CD4-positive, alpha-beta T cell (primary cell): ENCODE measurements at regions not wholly inside any gene's neighbourhood (a gene's known extent, or its start where the extent isn't known, plus 50 kb on each side); places are given as distances from the start of the nearest gene placed in this dataset.
A peak's percentile ranks its signal among the peaks of the same experiment; 100 is the strongest.
"Not testable (repeated sequence)": the region's sequence is repeated elsewhere in the genome, so short reads cannot be mapped to it uniquely, and the experiment has no call there.

ENCODE experiments used
- ATAC-seq: fragments of 200-7000 bp; cut with Tn5 transposase; one replicate; pipeline ENCODE4 v1.10.0; 2022; ENCODE audit warnings: mild to moderate bottlenecking; ENCODE audit not compliant: poor library complexity
- CTCF ChIA-PET: fragments of 350-600 bp; sonication (Branson Sonifier 250); formaldehyde crosslinking; loops from one replicate; lab custom pipeline; 2021; ENCODE audit warnings: antibody characterized with exemption, inconsistent platforms; lab: Charles Lee
- POLR2A ChIA-PET: fragments of 350-600 bp; sonication (Branson Sonifier 250); formaldehyde crosslinking; loops from one replicate; lab custom pipeline; 2021; ENCODE audit warnings: antibody characterized with exemption, inconsistent platforms; lab: Charles Lee
- DNase-seq, 14 experiments: peaks; one replicate each; pipeline ENCODE4 v3.0.0-alpha.2; 2013 to 2020; ENCODE audit warnings: mixed read lengths in 2 of 14
- H3K27ac ChIP-seq, 2 donors: one replicate each; pipeline versions ENCODE4 v1.5.1 to v1.7.0; 2013; ENCODE audit warnings: low read length in 2 of 2, low read depth in 1 of 2, mild to moderate bottlenecking in 1 of 2
- H3K27me3 ChIP-seq, 2 experiments: 1 replicate in 1 of 2; 2 replicates in 1 of 2; pipeline versions ENCODE4 v1.6.1 to v1.7.0; 2013; ENCODE audit warnings: low read length in 2 of 2, control low read depth in 1 of 2, mild to moderate bottlenecking in 1 of 2, moderate library complexity in 1 of 2; ENCODE audit not compliant: insufficient read depth in 2 of 2, control insufficient read depth in 1 of 2
- H3K36me3 ChIP-seq: one replicate; pipeline ENCODE4 v1.6.1; 2013; ENCODE audit warnings: low read length, control low read depth; ENCODE audit not compliant: insufficient read depth
- H3K4me1 ChIP-seq: one replicate; pipeline ENCODE4 v1.6.1; 2013; ENCODE audit warnings: low read length, control low read depth; ENCODE audit not compliant: insufficient read depth
- H3K4me3 ChIP-seq: one replicate; pipeline ENCODE4 v1.5.1; 2013; ENCODE audit warnings: mild to moderate bottlenecking, low read length, moderate library complexity
- H3K9me3 ChIP-seq, 2 experiments: 1 replicate in 1 of 2; 2 replicates in 1 of 2; pipeline versions ENCODE4 v1.6.1 to v1.7.0; 2013; ENCODE audit warnings: low read length in 2 of 2, mild to moderate bottlenecking in 2 of 2, control low read depth in 1 of 2, moderate library complexity in 1 of 2; ENCODE audit not compliant: control insufficient read depth in 1 of 2, insufficient read depth in 1 of 2
- H3K27ac Mint-ChIP-seq: one replicate; pipeline ENCODE4 v1.8.0; 2020; ENCODE audit warnings: mixed read lengths
- H3K27me3 Mint-ChIP-seq: one replicate; pipeline ENCODE4 v1.8.0; 2021; ENCODE audit warnings: mixed read lengths
- H3K36me3 Mint-ChIP-seq: one replicate; pipeline ENCODE4 v1.8.0; 2021; ENCODE audit warnings: low read depth, mixed read lengths
- H3K4me1 Mint-ChIP-seq: one replicate; pipeline ENCODE4 v1.8.0; 2021; ENCODE audit warnings: low read depth, mixed read lengths
- H3K4me3 Mint-ChIP-seq: one replicate; pipeline ENCODE4 v1.8.0; 2020; ENCODE audit warnings: mild to moderate bottlenecking, mixed read lengths
- H3K9me3 Mint-ChIP-seq: one replicate; pipeline ENCODE4 v1.8.0; 2020; ENCODE audit warnings: mixed read lengths
- CTCF ChIP-seq: fragments of 200-600 bp; IDR thresholded peaks from one replicate; pipeline ENCODE4 v1.8.0; 2022; ENCODE audit warnings: antibody characterized with exemption, mild to moderate bottlenecking
- intact Hi-C, 2 experiments: fragments of 100-400 bp; cut with DNase I in 1 of 2; cut with micrococcal nuclease in 1 of 2; formaldehyde crosslinking; loops; one replicate each; pipeline versions ENCODE4 v1.15.1 to v1.9.0; 2023 to 2025; cut with DNase I, micrococcal nuclease

- ChIA-PET CTCF (no interaction called here), POLR2A (interaction anchor here (1.1 kb wide), 1 partner anchor 47 kb away, joined by 3 read pairs; no protein-coding TSS in a partner anchor)
- H3K4me3 ChIP-seq, result no peak overlapping the region
- intact Hi-C loops, result no loop called here
- no peaks in the 10 kb centered on the region for H3K9me3 ChIP-seq
- Mint-ChIP-seq H3K36me3 (no peaks in the 10 kb centered on the region), H3K4me1 (peaks cover 7% of the 10 kb centered on the region), H3K27ac (peak overlapping the region; percentile 1), H3K27me3 (no peaks in the 10 kb centered on the region), H3K9me3 (no peaks in the 10 kb centered on the region), H3K4me3 (no peak overlapping the region)
- peak in 4 of 14 experiments; percentile 11 to 48 (median 21) for DNase-seq
- H3K27ac ChIP-seq, result no peak overlapping the region
- H3K27me3 ChIP-seq, result no peaks in the 10 kb centered on the region
- peaks cover 7% of the 10 kb centered on the region for H3K4me1 ChIP-seq
- peak; percentile 69 for ATAC-seq
- H3K36me3 ChIP-seq, result no peaks in the 10 kb centered on the region
- no peak for TF ChIP-seq CTCF
Measured at GRCh38 chr7:65798111-65799075, 74.5 kb upstream of the VKORC1L1 start.

- POLR2A ChIA-PET, H3K4me1 ChIP-seq, CTCF ChIA-PET, H3K4me1 Mint-ChIP-seq, H3K9me3 Mint-ChIP-seq, H3K36me3 Mint-ChIP-seq, H3K27ac ChIP-seq, H3K9me3 ChIP-seq, H3K4me3 ChIP-seq, H3K36me3 ChIP-seq, H3K27ac Mint-ChIP-seq, ATAC-seq, H3K27me3 ChIP-seq, H3K27me3 Mint-ChIP-seq, intact Hi-C loops, H3K4me3 Mint-ChIP-seq, DNase-seq: not testable (repeated sequence)
Measured at GRCh38 chr7:65800191-65800590, 72.7 kb upstream of the VKORC1L1 start.

GRCh38 chr7:65800890-65801341 is 72.0 kb upstream of the VKORC1L1 start:
- peaks cover 7% of the 10 kb centered on the region for H3K4me1 Mint-ChIP-seq
- no peak overlapping the region for H3K4me3 Mint-ChIP-seq
- no peaks in the 10 kb centered on the region for H3K27me3 ChIP-seq
- POLR2A ChIA-PET, result no interaction called here
- TF ChIP-seq CTCF, result no peak
- DNase-seq, result no peak
- H3K27me3 Mint-ChIP-seq, result no peaks in the 10 kb centered on the region
- H3K4me3 ChIP-seq, result no peak overlapping the region
- intact Hi-C loops, result no loop called here
- no peaks in the 10 kb centered on the region for H3K36me3 Mint-ChIP-seq
- no peaks in the 10 kb centered on the region for H3K9me3 Mint-ChIP-seq
- H3K4me1 ChIP-seq, result peaks cover 7% of the 10 kb centered on the region
- no peak for ATAC-seq
- CTCF ChIA-PET, result no interaction called here
- H3K27ac Mint-ChIP-seq, result no peak overlapping the region
- no peak overlapping the region for H3K27ac ChIP-seq
- no peaks in the 10 kb centered on the region for H3K9me3 ChIP-seq
- H3K36me3 ChIP-seq, result no peaks in the 10 kb centered on the region
